PFSK-1 (cell line): ENCODE measurements at regions not wholly inside any gene's neighbourhood (a gene's known extent, or its start where the extent isn't known, plus 50 kb on each side); places are given as distances from the start of the nearest gene placed in this dataset.

Experiments
- POLR2AphosphoS5 ChIP-seq: IDR thresholded peaks from 2 replicates; pipeline ENCODE4 v1.6.1; 2012; ENCODE audit warnings: low read depth, mild to moderate bottlenecking, control low read depth, low read length, moderate library complexity
- REST ChIP-seq, 2 experiments: IDR thresholded peaks; 2 replicates each; pipeline versions ENCODE4 v1.6.1 to v1.8.0; 2011 to 2012; ENCODE audit warnings: low read depth in 2 of 2, low read length in 2 of 2, control low read depth in 1 of 2, inconsistent platforms in 1 of 2, mild to moderate bottlenecking in 1 of 2, moderate library complexity in 1 of 2; ENCODE audit not compliant: insufficient read depth in 1 of 2
- TAF1 ChIP-seq: IDR thresholded peaks from 2 replicates; pipeline ENCODE4 v1.6.1; 2012; ENCODE audit warnings: low read length, control low read depth, borderline replicate concordance; ENCODE audit not compliant: insufficient read depth

- TF ChIP-seq TAF1, result no peak
- TF ChIP-seq POLR2AphosphoS5, result no peak
- TF ChIP-seq REST (IDR thresholded peaks at IDR 0.05; ENCODE audit: insufficient read depth in 1 of 2, low read depth in 2 of 2, low read length in 2 of 2), result no peak
These were observed 386.7 kb upstream of the NOVA1 start for GRCh38 chr14:26984311-26985177.
